Stimulated activated CD8-positive, alpha-beta memory T cell treated with anti-CD3 and anti-CD28 coated beads, Interleukin-15, amount 100 ng/mL, for 1 hour (primary cell): ENCODE measurements at regions not wholly inside any gene's neighbourhood (a gene's known extent, or its start where the extent isn't known, plus 50 kb on each side); places are given as distances from the start of the nearest gene placed in this dataset.
"Not testable (repeated sequence)": the region's sequence is repeated elsewhere in the genome, so short reads cannot be mapped to it uniquely, and the experiment has no call there.

Source experiments
- DNase-seq: peaks from one replicate; pipeline ENCODE4 v3.0.0-alpha.2; 2020; ENCODE audit warnings: low read depth

DNA sequence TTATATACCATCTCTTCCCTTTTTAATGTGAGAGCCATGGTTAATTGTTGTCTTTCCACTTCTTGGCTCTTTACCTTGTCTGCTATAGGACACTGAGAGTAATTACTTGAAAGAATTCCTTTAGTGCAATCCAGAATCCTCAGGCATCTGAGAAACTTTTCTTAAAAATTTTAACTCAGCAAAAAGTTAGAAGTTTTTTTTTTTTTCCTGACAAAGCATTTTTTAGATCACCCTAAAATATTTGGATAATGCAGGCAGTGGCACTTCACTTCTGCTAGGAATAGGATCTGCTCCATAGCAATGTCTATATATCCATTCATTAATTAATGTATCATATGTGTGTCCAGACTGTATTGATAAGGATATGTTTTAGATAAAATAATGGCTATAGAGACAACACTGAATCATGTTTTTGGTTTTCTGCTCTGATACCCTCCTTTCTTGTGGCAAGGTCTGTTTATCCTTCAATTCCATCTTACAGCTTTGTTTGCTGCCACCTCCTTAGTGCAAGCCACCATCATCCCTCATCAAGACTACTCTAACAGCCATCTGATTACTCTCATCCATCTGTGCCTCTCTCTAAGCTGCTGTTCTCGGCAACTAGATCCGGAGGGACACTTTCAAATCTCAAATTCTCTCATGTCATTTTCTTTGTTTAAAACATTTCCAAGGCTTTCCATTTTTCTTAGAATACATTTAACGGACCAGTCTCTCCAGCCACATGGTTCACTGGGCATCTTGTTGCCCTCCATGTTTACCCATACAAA lies 563.5 kb downstream of the EDEM1 start:
- DNase-seq = no peak

DNA sequence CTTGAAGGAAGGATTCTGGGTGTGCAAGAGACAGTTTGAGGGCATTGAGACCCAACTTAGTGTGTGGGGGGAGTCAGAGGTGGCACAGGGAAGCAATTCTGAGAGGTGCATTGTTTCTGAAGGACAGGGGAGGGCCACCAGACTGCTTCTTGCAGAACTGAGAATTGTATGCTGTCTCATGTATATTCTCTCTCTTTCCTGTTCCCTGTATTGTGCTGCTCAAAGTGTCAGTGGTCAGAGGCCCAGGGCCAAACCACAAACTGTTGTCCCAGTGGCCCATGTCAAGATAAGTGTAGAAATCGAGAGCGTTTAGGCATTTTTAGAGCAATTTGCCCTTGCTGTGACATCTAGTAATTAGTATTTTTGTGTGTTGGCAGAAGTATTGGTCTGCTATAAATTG lies 567.1 kb downstream of the EDEM1 start:
- no peak for DNase-seq

DNA sequence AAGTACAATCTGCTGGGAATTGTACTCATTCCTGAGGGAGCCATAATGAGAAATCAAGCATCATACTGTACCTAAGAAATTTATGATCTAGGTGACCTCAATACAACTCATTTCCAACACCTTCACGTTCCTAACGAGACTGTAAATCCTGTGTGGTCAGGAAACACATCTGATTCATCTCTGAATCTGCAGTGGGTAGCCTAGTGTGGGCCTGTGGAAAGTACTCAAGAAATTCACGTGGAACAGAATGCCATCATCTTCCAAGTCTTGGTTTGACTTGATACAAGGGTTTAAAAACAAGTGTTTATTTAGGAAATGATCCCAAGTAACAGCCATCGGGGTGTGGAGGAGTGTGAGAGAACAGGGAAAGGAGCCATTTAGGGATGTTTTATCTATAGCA lies 568.9 kb downstream of the EDEM1 start:
- DNase-seq = no peak

DNA sequence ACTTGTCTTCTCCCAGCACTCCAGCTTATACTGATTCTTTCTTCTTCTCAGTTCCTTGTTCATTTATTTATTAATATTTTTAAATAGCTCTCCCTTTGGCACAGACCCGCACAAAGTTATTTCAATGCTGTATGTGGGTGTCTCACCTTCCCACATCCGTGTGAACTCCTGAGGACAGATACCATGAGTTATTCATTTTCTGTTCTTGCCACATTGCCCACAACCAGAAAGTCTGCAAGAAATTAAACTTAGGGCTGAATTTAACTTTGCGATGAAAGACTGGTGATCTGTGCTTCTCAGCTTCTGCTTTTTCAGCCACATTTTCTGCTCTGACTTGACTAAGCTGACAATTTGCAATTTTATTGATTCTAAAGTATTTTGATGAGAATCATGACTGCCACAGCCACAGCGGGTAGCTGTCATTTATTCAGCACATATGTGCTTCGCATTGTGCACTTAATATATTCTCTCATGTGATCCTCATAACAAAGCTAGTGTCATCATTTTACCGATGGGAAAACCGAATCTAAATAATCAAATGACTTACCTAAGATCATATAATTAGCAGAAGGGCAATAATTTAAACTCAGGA lies 569.8 kb downstream of the EDEM1 start:
- no peak for DNase-seq

DNA sequence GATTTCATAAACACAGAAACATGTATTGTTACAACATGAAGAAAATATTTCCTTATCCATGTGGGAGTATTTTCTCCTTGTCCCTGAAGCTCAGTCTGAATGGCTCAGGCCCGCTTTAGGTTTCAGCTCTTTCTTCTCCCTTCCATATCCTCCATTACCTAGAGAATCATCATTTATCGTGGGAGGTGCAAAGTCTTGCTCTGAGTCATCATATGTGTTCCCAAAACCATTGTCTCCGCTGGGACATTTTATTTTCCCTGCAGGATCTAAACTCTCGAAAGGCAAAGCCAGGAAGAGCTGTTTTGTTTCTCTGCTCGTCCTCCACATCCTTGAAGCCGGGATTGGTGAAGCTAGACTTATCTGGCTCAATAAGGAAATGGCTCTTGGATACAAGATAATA lies 571.2 kb downstream of the EDEM1 start:
- no peak for DNase-seq

DNA sequence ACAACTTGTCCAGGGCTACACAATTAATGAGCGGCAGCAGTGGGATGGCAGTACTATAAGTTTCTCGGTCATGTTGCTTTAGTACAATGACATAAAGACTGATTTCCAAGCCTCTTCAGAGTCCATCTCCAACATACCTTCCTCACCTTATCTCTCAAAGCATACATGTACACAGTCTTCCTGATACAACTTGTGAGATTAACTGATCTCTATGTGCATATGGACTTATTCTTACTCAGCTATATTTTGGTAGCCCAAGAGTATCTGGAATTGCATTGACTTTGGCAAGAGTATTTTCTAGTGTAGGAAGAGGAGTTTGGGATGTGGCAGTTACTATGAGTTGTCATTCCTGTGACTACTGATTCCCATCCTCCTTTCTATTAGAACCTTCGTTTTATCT lies 575.0 kb downstream of the EDEM1 start:
- DNase-seq = no peak

DNA sequence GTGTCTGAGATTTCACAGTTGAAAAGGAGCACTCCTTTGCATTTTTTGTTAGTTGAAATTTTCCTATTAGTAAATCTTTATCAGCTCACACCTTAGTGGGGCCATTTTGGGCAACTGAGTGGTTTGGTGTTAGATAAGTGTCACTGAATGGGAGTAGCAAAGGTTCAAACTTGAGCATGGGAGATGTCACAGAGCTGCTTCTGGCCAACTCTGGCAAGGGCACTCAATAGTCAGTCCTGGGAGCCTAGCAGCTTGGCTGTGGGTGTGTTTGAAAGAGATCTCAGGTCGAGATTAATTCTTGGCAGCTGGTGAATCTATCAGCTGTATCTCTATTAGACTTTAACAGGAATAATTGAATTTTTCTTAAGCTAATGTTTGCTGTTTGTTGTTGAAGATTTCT lies 579.3 kb downstream of the EDEM1 start:
- no peak for DNase-seq

DNA sequence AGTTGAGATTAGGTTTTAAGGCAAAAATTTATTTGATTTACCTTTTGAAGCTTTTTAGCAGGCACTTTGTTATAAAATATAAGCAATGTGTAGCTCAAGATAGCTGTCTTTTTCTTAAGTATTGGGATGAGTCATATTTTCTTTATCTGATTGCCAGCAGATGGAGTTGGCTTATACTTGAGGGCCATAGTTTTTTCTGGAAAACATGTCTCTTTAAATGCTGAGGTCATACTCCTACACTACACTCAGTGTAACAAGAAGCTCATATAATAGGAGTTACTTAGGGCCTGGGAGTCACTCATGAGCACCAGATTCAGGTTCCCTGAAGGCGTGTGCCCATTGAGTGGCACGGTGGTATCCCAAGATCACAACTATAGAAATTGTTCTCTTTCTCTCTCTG lies 579.8 kb downstream of the EDEM1 start:
- no peak for DNase-seq

DNA sequence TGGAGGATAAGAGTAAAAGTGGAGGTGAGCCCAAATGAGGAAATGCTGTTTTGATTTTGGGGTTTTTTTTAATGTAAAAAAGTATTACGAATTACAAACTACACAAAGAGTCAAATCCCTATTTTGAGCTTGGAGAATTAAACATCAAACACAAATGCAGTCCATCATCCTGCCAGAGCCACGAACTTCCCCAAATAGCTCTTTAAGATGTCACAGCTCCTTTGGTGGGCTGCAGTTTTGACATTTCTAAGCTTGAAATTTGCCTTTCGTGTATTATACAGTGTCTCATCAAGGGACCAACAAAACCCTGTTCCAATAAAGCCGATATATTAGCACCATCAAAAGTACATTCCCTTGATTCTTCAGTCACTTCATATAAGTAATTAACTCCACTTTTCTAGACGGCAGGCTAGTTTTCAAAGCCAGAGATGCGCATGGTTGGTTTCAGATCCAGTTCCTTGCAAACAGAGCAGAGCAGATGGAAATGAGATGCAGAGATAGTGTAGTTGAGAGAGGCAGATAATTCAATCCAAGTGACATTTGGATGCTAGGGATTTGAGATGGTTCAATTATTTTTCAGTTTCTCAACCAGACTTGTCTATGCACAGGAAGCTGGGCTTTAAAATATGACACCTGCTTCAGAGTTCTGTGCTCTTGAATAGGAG lies 580.9 kb downstream of the EDEM1 start:
- no peak for DNase-seq

DNA sequence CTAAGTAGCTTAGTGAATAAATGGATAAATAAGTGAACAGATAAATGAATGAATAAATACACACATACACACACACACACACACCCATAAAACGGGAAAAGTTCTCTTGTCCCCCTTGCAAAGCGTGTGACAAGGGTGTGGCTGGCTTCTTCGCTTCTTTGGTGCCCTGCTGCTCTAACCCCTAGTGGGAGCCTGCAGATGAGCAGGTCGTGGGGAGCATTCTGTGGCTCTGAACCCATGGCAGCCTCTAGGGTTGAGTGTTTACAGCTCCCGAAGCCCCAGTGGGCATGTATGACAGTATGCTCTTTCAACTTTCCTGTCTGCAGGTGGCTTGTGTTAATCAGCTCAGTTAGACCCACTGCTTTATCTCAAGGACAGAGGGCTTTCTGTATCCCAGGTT lies 582.3 kb downstream of the EDEM1 start:
- DNase-seq = no peak

DNA sequence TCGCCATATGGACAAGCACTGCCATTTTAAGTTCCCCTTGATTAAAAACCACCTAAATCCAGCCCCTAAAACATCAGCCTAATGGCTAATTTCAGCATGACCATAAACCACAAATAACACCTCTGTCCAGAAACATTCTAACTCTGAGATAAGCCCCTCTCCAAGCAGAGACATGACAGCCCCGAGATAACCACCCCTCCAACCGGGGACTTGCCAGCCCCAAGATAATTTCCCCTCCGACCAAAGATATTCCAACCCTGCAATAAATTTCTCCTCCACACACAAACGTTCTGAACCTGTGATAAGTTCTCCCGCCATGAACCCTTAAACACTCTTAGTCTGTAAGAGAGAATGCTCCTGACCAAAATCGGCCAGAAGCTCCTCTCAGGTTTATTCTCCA lies 586.8 kb downstream of the EDEM1 start:
- no peak for DNase-seq

DNA sequence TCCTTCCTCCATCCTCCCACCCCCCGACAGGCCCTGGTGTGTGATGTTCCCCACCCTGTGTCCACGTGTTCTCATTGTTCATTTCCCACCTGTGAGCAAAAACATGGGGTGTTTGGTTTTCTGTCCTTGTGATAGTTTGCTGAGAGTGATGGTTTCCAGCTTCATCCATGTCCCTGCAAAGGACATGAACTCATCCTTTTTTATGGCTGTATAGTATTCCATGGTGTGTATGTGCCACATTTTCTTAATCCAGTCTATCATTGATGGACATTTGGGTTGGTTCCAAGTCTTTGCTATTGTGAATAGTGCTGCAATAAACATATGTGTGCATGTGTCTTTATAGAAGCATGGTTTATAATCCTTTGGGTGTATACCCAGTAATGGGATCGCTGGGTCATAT lies 587.6 kb downstream of the EDEM1 start:
- DNase-seq = not testable (repeated sequence)

DNA sequence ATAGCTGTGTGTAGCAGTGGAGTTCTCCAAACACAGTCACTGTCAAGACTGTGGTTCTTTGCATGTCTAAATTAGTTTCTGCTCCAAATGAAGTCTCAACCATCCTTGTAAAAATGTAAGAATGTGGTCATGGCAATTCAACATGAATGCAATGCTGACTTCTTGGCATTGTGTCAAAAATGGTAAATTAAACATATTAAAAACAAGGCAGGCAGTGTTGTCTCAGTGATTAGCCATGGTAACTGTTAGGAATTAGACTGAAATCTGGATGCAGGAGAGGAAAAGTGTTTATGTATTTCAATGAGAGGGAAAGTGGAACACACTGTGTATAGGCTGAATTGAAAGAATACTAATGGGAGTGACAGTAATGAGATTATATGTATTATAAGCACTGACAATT lies 597.2 kb downstream of the EDEM1 start:
- no peak for DNase-seq

DNA sequence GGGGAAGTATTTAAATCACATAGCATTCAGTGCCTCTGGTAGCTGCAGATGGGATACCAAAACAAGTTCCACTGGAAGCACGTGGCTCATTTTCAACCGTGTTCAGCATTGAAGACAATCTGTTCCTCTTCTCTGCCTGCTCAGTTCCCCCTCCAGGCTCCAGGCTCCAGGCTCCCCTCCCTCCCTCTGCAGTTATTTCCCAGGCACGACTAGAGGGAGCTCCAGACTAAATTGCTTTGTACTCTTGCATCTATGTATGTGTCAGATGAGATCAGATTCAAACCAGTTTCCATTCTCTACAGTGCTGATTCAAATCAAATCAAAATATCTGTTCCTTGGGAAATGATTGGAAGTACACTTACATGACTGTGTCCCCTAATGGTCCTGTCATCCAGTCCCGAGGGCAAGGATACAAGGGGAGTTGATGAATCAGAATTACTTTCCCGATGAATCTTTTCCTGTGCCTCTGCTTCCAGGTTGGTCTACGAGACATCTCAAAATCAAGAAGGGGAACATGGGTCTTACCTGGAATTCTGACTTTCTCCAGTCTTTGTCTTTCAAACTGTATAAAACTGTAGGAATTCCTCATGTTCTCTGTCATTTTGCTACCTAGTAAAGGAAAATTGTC lies 600.5 kb downstream of the EDEM1 start:
- DNase-seq = no peak

DNA sequence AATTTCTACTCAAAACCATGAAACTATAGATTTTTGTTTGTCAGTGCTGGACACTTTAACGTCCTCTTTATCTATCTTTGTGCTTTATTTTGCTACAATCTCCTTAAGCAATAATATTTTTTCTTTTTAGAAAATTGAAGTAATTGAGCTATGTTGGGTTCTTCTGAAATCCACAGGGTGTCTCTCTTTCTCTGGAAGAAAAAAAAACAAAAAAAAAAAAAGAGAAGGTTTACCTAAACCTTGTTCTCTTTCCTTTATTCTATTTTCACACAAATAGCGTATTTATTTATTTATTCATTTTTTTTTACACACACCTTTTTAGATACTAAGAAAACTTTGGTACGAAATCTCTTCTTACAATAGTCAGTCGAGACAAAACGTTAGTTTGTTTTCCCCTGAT lies 601.0 kb downstream of the EDEM1 start:
- DNase-seq = no peak

DNA sequence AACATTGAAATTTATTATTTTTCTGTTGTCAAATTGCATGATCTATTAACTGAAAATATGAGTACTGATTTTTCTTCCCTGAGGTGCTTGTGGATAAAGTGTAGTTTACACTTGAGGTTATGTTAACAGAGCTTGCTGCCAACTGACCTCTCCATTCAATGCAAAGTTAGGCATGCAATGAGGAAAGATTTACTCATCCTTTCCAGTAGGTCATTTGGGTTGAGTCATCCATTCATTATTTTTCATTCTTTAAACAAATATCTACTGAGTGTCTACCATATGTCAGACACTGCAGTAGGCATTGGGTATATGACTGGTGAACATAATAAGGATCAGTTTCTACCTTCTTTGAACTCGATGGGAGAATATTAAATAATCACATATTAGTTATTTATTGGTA lies 604.1 kb downstream of the EDEM1 start:
- DNase-seq = no peak

DNA sequence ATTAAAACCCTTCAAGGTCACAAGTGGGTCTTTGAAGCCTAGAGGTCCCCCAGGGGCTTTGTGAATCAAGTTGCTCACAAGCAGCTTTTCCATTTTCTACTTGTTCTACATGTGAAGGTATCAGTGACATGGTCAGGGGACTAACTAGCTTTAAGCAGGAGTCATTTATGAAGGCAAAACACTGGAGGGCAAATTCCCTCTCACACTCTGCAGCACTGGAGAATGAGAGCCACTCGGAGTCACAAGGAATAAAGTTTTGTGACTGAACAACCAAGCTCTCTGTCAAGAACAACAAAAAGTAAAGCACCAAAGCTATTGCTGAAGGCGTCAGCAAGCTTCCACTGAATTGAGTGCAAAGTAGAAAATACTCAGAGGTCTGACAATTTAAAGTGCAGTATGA lies 609.0 kb downstream of the EDEM1 start:
- no peak for DNase-seq

DNA sequence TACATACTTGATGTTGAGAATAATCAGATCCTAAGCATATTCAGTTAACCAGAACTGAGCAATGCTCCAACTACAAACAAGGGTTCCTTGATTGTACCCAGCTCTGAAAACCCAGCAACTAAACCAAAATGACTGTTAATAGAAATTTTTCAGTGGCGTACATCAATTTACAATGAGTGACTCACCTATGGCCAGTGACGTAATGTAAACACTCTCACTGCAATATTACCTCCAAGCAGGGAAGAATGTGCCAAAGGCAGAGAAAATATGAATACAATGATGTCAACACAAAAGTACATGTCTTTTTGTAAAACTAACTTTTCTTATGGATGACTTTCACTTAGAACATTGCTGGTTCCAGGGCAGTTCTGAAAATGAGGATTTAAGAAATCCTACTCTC lies 611.3 kb downstream of the EDEM1 start:
- DNase-seq = no peak

DNA sequence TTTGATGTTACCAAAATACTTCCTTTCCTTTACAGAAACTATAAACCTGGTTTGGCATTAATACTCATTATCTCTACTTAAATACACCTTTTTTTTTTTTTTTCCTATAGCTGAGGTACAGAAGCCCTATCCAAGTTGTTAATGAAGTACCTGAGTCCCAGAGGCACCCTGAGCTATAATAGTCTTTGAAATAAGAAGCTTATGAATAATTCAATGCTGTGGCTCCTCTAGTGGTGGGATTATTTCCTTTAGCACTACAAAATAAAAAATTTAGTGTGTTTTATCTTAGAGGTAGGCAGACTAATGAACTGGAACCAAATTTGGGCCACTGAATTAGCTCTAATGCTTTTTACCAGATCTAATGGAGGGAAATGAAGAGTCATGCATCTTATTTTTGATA lies 611.9 kb downstream of the EDEM1 start:
- DNase-seq = no peak

DNA sequence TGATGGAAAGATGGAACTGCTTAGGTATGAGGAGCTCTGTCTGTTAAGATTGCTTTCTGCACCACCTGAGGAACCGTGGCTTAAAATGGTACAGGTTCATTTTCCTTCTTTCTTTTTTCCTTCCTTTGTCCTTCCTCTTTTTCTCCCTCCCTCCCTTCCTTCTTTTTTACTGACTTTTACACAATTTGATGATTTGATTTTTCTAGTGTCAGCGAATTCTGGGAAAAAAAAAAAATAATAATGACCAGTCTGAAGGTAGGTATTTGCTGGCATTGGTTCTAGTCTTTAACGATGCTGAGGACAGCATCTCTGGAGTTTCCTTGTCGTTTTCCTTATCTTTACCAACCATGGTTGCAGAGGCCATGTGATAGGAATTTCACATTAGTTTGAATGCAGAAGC lies 613.5 kb downstream of the EDEM1 start:
- no peak for DNase-seq

DNA sequence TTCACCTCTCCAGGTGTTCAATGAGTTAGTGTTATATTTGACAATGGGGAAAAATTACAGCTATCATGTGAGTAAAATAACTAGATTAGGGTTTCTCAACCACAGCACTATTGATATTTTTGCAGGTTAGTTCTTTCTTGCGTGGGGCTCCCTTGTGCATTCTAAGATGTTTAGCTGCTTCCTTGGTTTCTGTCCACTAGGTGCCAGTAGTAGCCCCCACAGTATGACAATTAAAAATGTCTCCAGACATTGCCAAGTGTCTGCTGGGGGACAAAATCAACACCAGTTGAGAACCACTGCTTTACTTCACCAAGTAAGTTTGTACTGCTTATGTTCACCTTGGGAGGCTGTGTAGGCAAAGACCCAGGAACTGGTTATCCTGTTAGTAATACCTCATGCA lies 618.7 kb downstream of the EDEM1 start:
- DNase-seq = no peak

DNA sequence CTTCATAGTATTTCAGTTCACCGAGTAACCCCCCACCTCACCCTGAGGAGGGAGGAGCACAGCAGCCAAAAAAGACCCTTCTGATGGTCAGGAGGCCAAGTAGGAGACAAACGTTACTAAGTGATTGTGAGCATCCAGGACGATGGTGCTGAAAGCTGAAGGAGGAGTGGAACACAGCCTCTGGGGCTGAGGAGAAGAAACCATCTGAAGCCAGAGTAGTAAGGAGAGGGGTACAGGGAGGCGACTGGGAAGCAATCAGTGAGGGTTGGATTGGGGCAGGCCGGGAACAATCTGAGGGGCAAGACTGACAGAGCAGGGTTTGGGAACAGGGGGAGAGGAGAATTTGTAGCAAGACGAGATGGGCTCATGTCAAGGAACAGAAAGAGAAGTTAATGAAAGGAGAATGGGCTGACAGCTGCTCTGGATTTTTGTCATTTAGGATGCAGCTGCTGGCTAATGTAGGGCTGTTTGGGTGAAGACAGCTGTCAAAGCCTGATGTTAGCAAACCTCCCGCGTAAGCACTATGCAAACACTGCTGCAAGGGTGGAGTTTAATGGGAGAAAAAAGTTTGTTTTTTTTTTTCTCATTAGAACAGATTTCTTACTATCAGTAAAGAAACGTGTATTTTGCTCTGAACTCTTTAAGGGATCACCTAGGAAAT lies 622.2 kb downstream of the EDEM1 start:
- no peak for DNase-seq

DNA sequence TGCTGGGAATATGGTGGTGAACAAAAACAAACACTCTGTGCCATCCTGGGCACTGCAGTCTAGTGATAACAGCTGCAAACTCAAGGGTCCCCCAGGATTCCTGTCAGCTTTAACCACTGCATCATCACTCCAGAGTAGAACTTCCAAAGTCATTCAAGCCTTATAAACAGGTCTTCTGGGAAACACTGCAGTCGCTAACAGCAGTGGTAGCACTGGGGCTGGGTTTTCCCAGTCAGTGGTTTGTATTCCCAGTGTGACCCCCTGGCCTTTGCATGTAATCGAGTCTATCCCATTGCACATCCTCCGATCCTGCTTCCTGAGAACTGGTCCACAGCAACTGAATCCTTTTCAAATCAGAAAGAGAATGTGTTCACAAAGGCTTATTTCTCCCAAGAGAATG lies 623.5 kb downstream of the EDEM1 start:
- no peak for DNase-seq
